NCI-H2227 (cell line): ENCODE measurements at regions not wholly inside any gene's neighbourhood (a gene's known extent, or its start where the extent isn't known, plus 50 kb on each side); places are given as distances from the start of the nearest gene placed in this dataset.
"Not testable (repeated sequence)": the region's sequence is repeated elsewhere in the genome, so short reads cannot be mapped to it uniquely, and the experiment has no call there.

Experiments used
- DNase-seq: peaks from one replicate; lab custom pipeline; 2025; ENCODE audit not compliant: unreplicated experiment; lab: John Stamatoyannopoulos, UW

GRCh38 chrX:118212817-118213183 is 96.2 kb upstream of the KLHL13 start:
- DNase-seq, result no peak

GRCh38 chrX:118215346-118215745 is 98.7 kb upstream of the KLHL13 start:
- no peak for DNase-seq

- no peak for DNase-seq
Observed at GRCh38 chrX:118216087-118216486, 99.5 kb upstream of the KLHL13 start.

DNA sequence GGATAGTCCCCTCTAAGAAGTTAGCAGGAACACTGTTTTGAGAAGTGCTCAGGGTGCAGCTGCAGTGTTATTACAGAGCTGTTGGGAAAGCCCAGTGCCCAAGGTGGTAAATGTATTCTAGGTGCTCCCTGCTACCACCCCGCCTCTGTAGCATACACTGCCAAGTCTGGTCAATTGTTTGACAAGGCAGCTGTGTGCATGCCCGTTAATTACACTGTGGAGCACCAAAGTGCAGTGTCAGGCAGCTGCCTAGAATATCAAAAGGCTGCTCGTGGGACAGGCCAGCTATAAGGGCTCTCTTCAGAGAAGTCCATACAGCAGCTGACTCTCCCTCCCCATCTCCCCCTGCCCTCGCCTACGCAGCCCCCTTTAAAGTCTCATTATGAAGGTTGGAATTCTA is 99.9 kb upstream of the KLHL13 start:
- no peak for DNase-seq

DNA sequence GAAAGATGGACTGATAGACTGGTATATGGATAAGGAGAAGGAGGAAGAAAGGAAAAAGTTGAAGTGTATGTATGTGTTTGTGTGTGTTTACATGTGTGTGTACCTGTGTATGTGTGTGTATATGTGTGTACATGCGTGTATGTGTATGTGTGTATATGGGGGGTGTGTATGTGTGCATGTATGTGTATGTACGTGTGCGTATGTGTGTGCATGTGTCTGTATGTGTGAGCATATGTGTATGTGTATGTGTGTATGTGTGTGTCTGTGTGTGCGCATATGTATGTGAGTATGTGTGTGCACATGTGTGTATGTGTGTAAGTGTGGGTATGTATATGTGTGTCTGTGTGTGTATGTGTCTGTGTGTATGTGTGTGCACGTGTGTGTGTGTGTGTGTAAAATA is 101.5 kb upstream of the KLHL13 start:
- DNase-seq, result no peak

DNA sequence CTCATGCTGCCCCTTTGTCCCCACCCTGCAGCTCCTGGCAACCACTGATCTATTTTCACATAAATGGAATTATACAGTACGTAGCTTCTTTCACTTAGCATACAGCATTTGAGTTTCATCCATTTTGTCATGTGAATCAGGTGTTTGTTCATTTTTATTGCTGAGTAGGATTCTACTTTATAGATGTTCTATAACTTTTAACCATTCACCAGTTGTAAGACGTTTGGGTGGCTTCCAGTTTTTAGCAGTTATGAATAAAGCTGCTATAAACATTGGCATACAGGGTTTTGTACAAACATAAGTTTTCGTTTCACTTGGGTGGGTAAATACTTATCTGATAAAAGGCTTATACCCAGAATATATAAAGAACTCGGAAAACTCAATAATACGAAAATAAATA is 102.3 kb upstream of the KLHL13 start:
- DNase-seq, result no peak

DNA sequence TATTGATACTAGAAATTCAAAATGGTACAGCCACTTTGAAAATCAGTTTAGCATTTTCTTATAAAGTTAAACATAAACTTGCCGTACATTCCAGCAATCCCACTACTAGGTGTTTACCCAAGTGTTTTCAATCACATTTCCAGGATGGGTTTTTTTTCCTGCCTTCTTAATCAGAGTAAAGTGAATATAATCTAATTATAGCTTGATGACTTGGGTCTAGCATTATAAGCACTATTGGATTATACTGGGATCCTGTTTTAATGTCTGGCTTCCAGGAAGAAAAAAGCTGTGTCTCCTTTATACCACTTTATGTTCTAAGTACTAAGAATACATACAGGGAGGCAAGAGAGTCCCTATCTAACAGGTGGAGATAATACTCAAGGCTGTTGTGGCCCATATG is 103.3 kb upstream of the KLHL13 start:
- no peak for DNase-seq

GRCh38 chrX:118220509-118220908 is 103.9 kb upstream of the KLHL13 start:
- DNase-seq, result no peak

GRCh38 chrX:118221270-118221669 is 104.7 kb upstream of the KLHL13 start:
- no peak for DNase-seq

DNA sequence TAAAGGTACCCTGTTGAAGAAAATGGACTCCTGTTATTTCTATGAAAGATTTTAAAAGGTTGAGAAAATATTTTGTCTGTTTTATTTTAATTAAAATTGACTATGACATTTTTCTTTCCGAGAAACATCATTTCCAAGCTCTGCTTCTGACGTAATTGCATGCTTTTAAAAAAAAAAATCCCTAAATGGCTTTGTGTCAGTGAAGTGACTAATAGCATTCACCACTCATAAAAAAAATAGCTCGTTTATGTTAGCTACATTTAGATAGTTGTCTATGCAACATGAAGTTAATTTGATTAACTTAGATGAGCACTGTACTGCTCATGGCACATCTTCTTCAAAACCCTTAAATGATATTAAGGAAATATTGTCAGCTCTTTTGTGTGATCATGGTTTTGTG is 105.1 kb upstream of the KLHL13 start:
- no peak for DNase-seq

GRCh38 chrX:118222421-118222820 is 105.8 kb upstream of the KLHL13 start:
- DNase-seq, result no peak

- no peak for DNase-seq
Observed at GRCh38 chrX:118225711-118226428, 109.3 kb upstream of the KLHL13 start.

GRCh38 chrX:118228041-118228440 is 111.4 kb upstream of the KLHL13 start:
- no peak for DNase-seq

GRCh38 chrX:118228456-118228855 is 111.8 kb upstream of the KLHL13 start:
- no peak for DNase-seq

DNA sequence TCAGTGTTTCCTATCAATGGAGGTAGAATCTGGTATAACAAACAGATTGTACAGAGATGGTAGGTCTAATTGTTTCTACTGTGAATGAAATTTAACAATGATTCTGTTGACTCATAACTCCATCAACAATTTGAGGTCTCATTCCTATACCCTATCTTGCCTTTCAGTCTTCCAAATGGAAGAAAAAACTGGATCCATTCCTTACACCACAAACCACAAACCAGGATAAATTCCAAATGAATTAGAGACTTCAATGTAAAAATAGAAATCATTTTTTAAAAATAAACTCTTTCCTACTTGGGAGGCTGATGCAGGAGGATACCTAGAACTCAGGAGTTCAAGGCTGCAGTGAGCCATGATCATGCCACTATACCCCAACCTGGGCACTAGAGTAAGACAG is 114.4 kb upstream of the WDR44 start:
- DNase-seq, result no peak

DNA sequence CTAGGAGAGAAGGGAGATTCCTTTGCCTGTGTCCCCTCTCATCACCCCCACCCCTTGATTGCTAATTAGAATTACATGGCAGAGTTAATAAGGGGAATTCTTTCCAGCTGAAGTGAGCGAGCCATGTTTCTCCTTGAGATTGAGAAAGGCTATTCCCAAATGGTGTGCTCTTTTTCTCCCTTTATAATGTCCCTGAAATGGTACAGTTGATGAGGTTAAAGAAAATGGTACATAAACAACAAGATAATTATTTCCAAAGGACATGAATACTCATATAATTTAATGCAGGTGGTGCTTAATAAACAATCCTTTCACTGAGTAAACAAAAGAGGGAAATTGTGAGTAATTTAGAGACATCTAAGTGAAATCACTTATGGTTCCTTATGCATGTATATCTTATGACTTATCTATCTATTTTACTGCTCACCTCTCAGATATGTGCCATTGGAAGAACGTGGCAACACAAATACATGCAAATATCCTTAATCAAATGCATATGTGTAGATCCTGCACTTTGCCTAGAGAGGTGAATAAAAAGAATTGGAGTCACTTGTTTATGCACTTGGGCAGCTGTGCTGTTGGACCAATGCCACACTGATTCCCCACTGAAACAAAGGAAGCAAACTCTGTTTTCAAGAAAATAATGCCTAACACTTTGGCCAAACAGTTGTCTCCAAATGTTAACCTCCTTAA is 106.6 kb upstream of the WDR44 start:
- DNase-seq, result no peak

DNA sequence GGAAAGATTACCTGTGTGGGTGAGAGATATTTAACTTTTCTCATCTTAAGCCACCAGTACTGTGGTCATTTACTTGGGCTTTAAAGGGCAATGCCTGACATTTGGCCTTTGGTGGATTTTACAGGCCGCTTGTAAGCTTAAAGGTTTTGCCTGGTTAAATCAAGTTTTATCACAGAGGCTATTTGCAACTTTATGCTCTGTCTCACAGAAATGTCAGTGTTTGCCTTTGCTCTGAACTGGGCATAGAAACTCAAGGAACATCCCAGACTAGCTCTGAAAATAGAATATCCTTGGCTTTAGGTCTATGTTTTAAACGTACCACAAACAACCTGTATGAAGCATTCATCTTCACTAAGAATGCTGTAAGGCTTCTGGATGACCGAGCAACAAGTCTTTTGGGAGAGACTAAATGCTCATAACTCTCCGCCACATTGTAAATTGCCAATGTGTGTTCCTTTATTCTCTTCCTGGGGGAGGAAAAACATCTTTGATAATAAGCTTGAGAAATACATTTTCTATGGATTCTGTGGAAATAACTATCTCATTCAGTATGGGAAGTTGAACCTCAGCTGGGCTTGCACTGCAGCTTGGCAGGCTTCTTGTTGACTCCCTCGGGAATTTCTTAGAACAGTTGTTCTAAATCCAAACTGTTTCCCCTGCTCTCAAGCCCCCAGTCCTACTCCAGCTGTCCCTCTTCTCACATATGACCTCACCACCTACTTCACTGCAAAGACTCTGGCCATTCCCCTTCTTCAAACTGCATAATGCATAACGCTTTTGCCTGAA is 105.8 kb upstream of the WDR44 start:
- DNase-seq, result no peak

- DNase-seq, result not testable (repeated sequence)
Observed at GRCh38 chrX:118246961-118247360, 98.9 kb upstream of the WDR44 start.

DNA sequence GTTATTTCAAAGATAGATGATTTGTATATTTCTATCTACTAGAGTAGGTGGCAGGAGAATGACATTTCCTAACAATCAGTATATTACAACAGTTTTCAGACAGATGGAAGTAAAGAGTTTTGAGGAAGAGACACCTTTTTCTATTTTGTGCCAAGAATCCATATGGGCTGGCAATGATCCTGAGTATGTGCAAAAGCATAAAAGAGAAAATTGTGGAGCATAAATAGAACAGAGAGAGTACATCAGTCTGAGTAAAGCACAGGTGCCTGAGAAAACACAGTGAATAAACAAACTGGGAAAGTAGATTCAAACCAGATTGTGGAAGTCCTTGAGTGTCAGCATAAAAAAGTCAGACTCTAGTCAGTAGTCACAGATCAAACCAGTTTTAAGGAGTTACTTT is 96.8 kb upstream of the WDR44 start:
- no peak for DNase-seq

- no peak for DNase-seq
Observed at GRCh38 chrX:118250445-118250844, 95.5 kb upstream of the WDR44 start.

- DNase-seq, result no peak
Observed at GRCh38 chrX:118251271-118251670, 94.6 kb upstream of the WDR44 start.

DNA sequence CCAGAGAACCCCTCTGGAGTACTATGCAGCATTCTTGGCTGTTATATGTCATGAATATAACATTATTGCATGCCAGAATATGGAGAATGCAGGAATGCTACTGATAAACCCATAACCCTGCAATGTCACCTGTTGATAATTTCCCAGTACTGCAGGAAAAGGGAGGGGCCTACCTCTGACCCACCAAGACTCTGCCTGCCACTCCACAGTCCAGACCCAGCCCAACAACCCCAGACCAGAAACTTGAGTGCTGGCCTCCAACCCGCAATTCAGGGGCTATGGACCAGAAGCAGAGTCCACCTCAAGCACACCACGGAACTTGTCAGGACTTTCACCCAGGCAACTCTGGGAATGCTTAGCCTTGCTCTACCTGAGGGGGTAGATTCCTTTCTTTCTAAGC is 92.9 kb upstream of the WDR44 start:
- DNase-seq, result no peak
